ENCODE measurements at regions not wholly inside any gene's neighbourhood (a gene's known extent, or its start where the extent isn't known, plus 50 kb on each side); places are given as distances from the start of the nearest gene placed in this dataset.

DNA sequence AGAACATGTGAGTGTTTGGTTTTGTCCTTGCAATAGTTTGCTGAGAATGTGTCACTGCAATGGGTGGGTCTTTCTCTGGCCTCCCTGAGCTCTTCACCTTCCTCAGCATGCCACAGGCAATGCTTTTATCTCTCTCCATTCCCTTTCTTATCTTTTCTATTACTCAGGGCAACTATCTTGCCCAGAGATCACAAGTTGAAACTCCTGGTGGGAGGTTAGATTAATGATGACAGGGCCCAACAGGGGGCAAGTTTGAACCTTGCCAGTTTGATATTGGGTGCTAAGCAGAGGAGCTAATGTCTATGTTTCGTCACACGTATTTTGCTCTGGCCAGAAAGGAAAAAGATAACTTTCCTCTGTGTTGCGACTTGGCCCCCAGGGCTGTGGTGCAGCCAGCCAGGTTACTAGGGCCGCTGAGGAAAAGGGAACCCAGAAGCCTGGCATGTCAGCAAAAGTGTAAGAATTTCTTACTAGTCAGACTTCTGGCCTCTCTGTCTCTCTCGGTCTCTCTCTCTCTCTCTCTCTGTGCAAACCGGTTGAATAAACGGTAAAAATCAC is 299.3 kb upstream of the POU5F2 start:
- TF ChIP-seq CTCF (IDR thresholded peaks at IDR 0.05) (no peak), POLR2A (IDR thresholded peaks at IDR 0.05) (no peak), POLR2AphosphoS5 (IDR thresholded peaks at IDR 0.05; ENCODE audit: insufficient read depth in 1 of 2, low read depth in 1 of 2) (no peak)
